GM12873 (cell line): ENCODE measurements at regions not wholly inside any gene's neighbourhood (a gene's known extent, or its start where the extent isn't known, plus 50 kb on each side); places are given as distances from the start of the nearest gene placed in this dataset.

Source experiments
- TF ChIP-seq, protein P1 (sequence below): IDR thresholded peaks from 2 replicates; pipeline ENCODE4 v1.5.1; 2012; ENCODE audit warnings: low read depth, mild to moderate bottlenecking, moderate library complexity, low read length, control low read depth; ENCODE audit not compliant: insufficient read depth; ENCODE audit errors: missing control alignments

- TF ChIP-seq, protein P1, sequence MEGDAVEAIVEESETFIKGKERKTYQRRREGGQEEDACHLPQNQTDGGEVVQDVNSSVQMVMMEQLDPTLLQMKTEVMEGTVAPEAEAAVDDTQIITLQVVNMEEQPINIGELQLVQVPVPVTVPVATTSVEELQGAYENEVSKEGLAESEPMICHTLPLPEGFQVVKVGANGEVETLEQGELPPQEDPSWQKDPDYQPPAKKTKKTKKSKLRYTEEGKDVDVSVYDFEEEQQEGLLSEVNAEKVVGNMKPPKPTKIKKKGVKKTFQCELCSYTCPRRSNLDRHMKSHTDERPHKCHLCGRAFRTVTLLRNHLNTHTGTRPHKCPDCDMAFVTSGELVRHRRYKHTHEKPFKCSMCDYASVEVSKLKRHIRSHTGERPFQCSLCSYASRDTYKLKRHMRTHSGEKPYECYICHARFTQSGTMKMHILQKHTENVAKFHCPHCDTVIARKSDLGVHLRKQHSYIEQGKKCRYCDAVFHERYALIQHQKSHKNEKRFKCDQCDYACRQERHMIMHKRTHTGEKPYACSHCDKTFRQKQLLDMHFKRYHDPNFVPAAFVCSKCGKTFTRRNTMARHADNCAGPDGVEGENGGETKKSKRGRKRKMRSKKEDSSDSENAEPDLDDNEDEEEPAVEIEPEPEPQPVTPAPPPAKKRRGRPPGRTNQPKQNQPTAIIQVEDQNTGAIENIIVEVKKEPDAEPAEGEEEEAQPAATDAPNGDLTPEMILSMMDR, result no peak
Measured at GRCh38 chr16:35144212-35144932, 1685.0 kb downstream of the TP53TG3F start.

DNA sequence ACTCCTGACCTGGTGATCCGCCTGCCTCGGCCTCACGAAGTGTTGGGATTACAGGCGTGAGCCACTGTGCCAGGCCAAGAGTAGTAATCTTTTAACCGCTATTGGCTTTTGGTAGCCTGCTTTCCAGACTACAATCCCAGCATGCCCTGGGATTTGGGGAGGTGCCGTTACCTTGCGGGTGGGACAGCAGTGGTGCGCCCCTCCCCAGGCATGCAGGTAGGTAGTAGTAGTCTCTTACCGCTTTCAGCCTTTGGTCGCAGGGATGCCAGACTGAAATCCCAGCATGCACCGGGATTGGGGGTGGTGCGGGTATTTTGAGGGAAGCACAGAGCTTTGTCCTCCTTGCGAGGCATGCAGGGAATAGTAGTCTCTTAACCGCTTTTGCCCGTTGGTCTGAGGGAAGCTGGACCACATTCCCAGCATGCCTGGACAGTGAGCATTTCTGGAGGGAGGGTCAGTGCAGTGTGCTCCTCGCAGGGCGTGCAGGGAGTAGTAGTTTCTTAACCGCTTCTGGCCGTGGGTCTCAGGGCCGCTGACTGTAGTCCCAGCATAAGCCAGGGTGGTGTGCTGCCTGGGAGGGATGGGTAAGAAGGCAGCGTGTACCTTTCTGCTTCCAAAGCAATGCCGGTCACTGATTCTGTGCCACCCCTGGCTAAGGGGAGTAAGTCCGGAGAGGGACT is 1686.8 kb downstream of the TP53TG3F start:
- TF ChIP-seq, protein P1, result no peak

GRCh38 chr16:35146723-35147458 is 1687.5 kb downstream of the TP53TG3F start:
- TF ChIP-seq, protein P1, result no peak

DNA sequence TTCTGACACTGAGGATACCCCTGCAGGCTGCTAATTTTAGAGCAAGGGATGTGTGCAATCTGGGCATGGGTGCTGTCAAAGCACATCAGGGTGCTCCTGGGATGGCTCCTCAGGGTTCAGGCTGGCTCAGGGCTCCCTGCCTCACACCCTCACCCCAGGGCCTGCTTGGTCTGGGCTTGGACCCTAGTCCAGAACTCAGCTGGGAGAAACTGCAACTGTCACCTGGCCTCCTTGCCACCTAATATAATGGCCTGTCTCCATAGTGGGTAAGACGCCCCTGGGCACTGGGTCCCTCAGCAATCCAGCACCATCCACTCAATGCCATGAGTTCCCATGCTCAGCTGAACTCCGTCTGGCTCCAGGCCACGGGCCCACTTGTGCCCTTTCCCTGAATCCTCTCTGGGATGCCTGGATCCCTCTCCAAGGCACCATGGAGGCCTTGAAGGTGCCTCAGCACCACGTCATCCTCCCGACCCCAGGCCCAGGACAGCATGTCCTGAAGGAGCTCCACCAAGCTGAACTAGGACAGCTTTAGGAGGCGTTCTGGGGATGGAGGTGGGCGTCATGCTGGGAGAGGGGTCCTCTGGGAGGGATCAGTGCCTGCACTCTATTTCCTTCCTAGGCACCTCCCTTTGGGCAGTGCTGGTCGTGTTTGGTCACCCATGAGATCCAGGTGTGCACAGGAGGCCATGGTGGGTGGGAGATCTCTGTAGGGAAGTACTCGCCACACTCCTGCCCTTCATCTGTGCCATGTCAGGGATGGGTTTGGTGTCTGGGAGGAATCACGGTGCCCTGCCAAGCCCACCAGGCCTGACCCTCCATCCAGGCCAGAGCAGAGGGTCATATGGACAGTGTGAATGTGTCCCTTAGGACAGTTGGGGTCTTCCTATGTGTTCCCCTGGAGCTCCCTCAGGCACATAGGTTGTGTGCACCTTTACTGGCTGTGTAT is 1688.4 kb downstream of the TP53TG3F start:
- TF ChIP-seq, protein P1, result no peak

DNA sequence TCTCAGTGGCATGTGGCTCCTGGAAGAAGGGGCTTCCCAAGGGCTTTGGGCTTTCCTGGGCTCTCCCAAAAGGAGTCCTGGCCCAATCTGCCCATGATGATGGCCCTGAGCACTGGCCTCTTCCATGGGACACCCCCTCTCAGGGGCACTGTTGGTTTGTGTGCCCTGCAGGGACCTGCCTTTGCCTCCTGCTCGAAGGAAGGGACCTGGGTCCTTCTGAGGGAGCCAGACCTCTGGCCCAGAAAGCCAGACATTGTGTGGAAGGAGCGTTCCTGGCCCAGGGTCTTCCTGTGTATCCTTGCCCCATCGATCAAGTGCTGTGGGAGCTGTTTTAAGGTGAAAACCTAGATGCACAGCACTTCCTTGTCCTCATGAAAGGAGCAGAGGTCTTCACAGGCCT is 1689.3 kb downstream of the TP53TG3F start:
- TF ChIP-seq, protein P1, result no peak

GRCh38 chr16:35149550-35149949 is 1690.1 kb downstream of the TP53TG3F start:
- TF ChIP-seq, protein P1, result no peak
